HG02642 (cell line): ENCODE measurements at regions not wholly inside any gene's neighbourhood (a gene's known extent, or its start where the extent isn't known, plus 50 kb on each side); places are given as distances from the start of the nearest gene placed in this dataset.
"Not testable (repeated sequence)": the region's sequence is repeated elsewhere in the genome, so short reads cannot be mapped to it uniquely, and the experiment has no call there.

ENCODE experiments used
- ATAC-seq: cut with Tn5 transposase; IDR thresholded peaks from one replicate; pipeline ENCODE4 v1.9.1; 2021; ENCODE audit warnings: mild to moderate bottlenecking; ENCODE audit not compliant: unreplicated experiment, poor library complexity

GRCh38 chr7:69311489-69311888 lies 286.8 kb upstream of the AUTS2 start:
- ATAC-seq: no peak

GRCh38 chr7:69313852-69314251 lies 284.4 kb upstream of the AUTS2 start:
- not testable (repeated sequence) for ATAC-seq

- no peak for ATAC-seq
Observed at GRCh38 chr7:69318794-69319193, 279.5 kb upstream of the AUTS2 start.

GRCh38 chr7:69328516-69328915 lies 269.8 kb upstream of the AUTS2 start:
- ATAC-seq: no peak

GRCh38 chr7:69334701-69335100 lies 263.6 kb upstream of the AUTS2 start:
- ATAC-seq: no peak

GRCh38 chr7:69335331-69335730 lies 262.9 kb upstream of the AUTS2 start:
- no peak for ATAC-seq

GRCh38 chr7:69336976-69337375 lies 261.3 kb upstream of the AUTS2 start:
- ATAC-seq: no peak

GRCh38 chr7:69338144-69338543 lies 260.1 kb upstream of the AUTS2 start:
- ATAC-seq: no peak

GRCh38 chr7:69341288-69341687 lies 257.0 kb upstream of the AUTS2 start:
- no peak for ATAC-seq

GRCh38 chr7:69342154-69342884 lies 256.0 kb upstream of the AUTS2 start:
- no peak for ATAC-seq

- ATAC-seq: no peak
Observed at GRCh38 chr7:69349291-69349690, 249.0 kb upstream of the AUTS2 start.

- no peak for ATAC-seq
Observed at GRCh38 chr7:69358163-69358821, 240.0 kb upstream of the AUTS2 start.

GRCh38 chr7:69359003-69359700 lies 239.1 kb upstream of the AUTS2 start:
- ATAC-seq: no peak

GRCh38 chr7:69360913-69361312 lies 237.4 kb upstream of the AUTS2 start:
- ATAC-seq: no peak

- no peak for ATAC-seq
Observed at GRCh38 chr7:69363136-69363535, 235.1 kb upstream of the AUTS2 start.

- no peak for ATAC-seq
Observed at GRCh38 chr7:69364813-69365643, 233.2 kb upstream of the AUTS2 start.

GRCh38 chr7:69365651-69366192 lies 232.6 kb upstream of the AUTS2 start:
- no peak for ATAC-seq

GRCh38 chr7:69367780-69368179 lies 230.5 kb upstream of the AUTS2 start:
- ATAC-seq: no peak

- ATAC-seq: no peak
Observed at GRCh38 chr7:69373171-69374043, 224.9 kb upstream of the AUTS2 start.
